ENCODE measurements at regions not wholly inside any gene's neighbourhood (a gene's known extent, or its start where the extent isn't known, plus 50 kb on each side); places are given as distances from the start of the nearest gene placed in this dataset.

DNA sequence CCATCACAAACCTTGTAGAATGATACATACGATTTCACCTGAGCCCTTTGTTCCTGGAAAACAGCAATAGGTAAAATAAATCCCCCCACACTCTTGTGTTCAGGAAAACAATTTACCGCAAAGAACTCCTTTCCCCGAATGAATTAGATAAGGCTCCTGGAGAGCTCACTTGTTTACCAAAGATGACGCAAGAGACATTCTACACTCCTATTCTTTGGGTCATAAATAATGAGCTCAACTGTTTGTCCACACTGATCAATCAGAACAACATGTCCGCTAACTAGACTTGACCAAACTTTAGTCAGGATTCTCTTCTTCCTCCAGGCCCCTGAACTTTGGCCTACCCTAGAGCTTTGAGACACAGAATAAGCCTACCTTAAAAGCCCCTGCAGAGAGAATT is 271.9 kb upstream of the OPRM1 start:
- H3K4me1 Mint-ChIP-seq = no peaks in the 10 kb centered on the region
- Histone ChIP-seq H3K23me2 (ENCODE audit: insufficient read length, low read depth, low read length, poor library complexity, severe bottlenecking) (no peaks in the 10 kb centered on the region), H3K79me2 (ENCODE audit: insufficient read depth, low read length) (no peaks in the 10 kb centered on the region), H4K91ac (ENCODE audit: insufficient read length, low read depth, low read length) (no peak overlapping the region), H2BK15ac (ENCODE audit: low read depth, low read length) (no peak overlapping the region), H3K23ac (ENCODE audit: insufficient read length, low read depth, low read length) (no peak overlapping the region), H3K4me1 (ENCODE audit: insufficient read depth, low read length) (no peaks in the 10 kb centered on the region), H2AK5ac (ENCODE audit: insufficient read length, low read length) (no peak overlapping the region), H4K5ac (ENCODE audit: insufficient read length, low read depth, low read length) (no peak overlapping the region), H3K9ac (ENCODE audit: extremely low read depth, insufficient read length, low read length) (no peak overlapping the region), H4K8ac (replicated peaks; ENCODE audit: insufficient read length, low read depth, low read length) (no peak overlapping the region), H2BK12ac (ENCODE audit: insufficient read length, low read depth, low read length) (no peak overlapping the region), H2AFZ (ENCODE audit: low read length) (no peak overlapping the region), H3K79me1 (ENCODE audit: insufficient read depth, low read depth, low read length, poor library complexity, severe bottlenecking) (no peaks in the 10 kb centered on the region), H4K20me1 (ENCODE audit: control insufficient read depth, insufficient read depth, insufficient read length) (no peaks in the 10 kb centered on the region), H3K27me3 (ENCODE audit: insufficient read depth, low read length) (no peaks in the 10 kb centered on the region), H3K4ac (ENCODE audit: low read depth, low read length) (no peak overlapping the region), H3K27ac (ENCODE audit: insufficient read length, low read depth, low read length) (no peak overlapping the region), H3T11ph (ENCODE audit: low read length) (no peak overlapping the region), H2BK120ac (ENCODE audit: low read depth, low read length, poor library complexity, severe bottlenecking) (no peak overlapping the region), H2BK20ac (ENCODE audit: low read depth, low read length, poor library complexity, severe bottlenecking) (no peak overlapping the region), H3K14ac (ENCODE audit: insufficient read depth, low read length) (no peak overlapping the region), H3K18ac (ENCODE audit: insufficient read length, low read depth, low read length) (no peak overlapping the region), H3K56ac (ENCODE audit: insufficient read length, low read depth, low read length) (no peak overlapping the region), H2BK5ac (ENCODE audit: insufficient read length, low read length) (no peak overlapping the region), H3K9me3 (ENCODE audit: control insufficient read depth, low read depth, low read length) (no peaks in the 10 kb centered on the region), H3K4me2 (ENCODE audit: insufficient read depth, insufficient read length, low read length) (no peak overlapping the region)
- TF ChIP-seq, protein P1, sequence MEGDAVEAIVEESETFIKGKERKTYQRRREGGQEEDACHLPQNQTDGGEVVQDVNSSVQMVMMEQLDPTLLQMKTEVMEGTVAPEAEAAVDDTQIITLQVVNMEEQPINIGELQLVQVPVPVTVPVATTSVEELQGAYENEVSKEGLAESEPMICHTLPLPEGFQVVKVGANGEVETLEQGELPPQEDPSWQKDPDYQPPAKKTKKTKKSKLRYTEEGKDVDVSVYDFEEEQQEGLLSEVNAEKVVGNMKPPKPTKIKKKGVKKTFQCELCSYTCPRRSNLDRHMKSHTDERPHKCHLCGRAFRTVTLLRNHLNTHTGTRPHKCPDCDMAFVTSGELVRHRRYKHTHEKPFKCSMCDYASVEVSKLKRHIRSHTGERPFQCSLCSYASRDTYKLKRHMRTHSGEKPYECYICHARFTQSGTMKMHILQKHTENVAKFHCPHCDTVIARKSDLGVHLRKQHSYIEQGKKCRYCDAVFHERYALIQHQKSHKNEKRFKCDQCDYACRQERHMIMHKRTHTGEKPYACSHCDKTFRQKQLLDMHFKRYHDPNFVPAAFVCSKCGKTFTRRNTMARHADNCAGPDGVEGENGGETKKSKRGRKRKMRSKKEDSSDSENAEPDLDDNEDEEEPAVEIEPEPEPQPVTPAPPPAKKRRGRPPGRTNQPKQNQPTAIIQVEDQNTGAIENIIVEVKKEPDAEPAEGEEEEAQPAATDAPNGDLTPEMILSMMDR (conservative IDR thresholded peaks at IDR 0.05) = no peak
- H3K4me3 Mint-ChIP-seq = no peak overlapping the region
- H3K36me3 Mint-ChIP-seq (ENCODE audit: insufficient read depth in 1 of 3, low read depth in 3 of 3) = no peaks in the 10 kb centered on the region
- H3K27me3 Mint-ChIP-seq (ENCODE audit: low read depth) = no peaks in the 10 kb centered on the region
- no peak overlapping the region for H3K27ac Mint-ChIP-seq
- no peaks in the 10 kb centered on the region for H3K9me3 Mint-ChIP-seq
- WGBS (ENCODE audit: extremely low coverage, insufficient read length, low lambda C conversion rate) = no CpG with 5 or more reads among the region's 5 CpGs
- DNase-seq = no peak
